H1 (cell line): ENCODE measurements at regions not wholly inside any gene's neighbourhood (a gene's known extent, or its start where the extent isn't known, plus 50 kb on each side); places are given as distances from the start of the nearest gene placed in this dataset.

ENCODE experiments used
- ASH2L ChIP-seq: fragments of 200-600, 300-600 bp; sonication (generic); IDR thresholded peaks from one replicate; pipeline ENCODE4 v1.7.1; 2017; ENCODE audit warnings: low read length
- JUN ChIP-seq: IDR thresholded peaks from 2 replicates; pipeline ENCODE4 v1.6.1; 2011; ENCODE audit warnings: low read depth, mild to moderate bottlenecking, improper control_type of control experiment, low read length
- RAD21 ChIP-seq, 2 experiments: IDR thresholded peaks in 1 of 2; conservative IDR thresholded peaks in 1 of 2; 2 replicates each; pipeline ENCODE4 v1.6.1; 2011; ENCODE audit warnings: low read depth in 2 of 2, low read length in 2 of 2, improper control_type of control experiment in 1 of 2, inconsistent platforms in 1 of 2, mild to moderate bottlenecking in 1 of 2, moderate library complexity in 1 of 2
- RBBP5 ChIP-seq: IDR thresholded peaks from 2 replicates; pipeline ENCODE4 v1.7.1; 2012; ENCODE audit warnings: low read depth, mild to moderate bottlenecking, inconsistent platforms, low read length, moderate library complexity, borderline replicate concordance
- TF ChIP-seq, protein P1 (sequence below), 3 experiments: IDR thresholded peaks; 1 replicate in 2 of 3; 2 replicates in 1 of 3; pipeline versions ENCODE4 v1.5.1 to v1.6.1; 2011; ENCODE audit warnings: low read length in 3 of 3, mild to moderate bottlenecking in 3 of 3, inconsistent platforms in 2 of 3, low read depth in 1 of 3, moderate library complexity in 1 of 3; ENCODE audit not compliant: insufficient read depth in 1 of 3; ENCODE audit errors: control extremely low read depth in 1 of 3

DNA sequence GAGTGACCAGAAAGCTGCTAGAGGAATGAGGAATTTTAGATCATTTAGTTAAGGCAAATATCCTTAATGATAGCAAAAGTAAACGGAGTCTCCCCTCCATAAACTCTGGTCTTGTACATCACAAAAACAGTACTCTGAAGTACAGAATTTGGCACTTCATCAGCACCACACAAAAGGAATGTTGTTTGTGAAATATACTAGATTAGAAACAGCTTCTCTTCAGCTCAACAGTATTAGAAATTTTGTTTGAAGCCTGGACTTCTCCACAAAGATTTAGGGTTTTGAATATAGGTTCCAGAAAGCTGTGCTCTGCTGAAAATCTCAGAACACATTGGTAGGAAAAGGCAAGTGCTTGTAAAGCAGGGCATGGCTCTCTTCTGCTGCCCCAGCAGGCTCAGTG, 135.1 kb upstream of the PTGFR start:
- TF ChIP-seq RBBP5 (no peak), RAD21 (IDR thresholded peaks at IDR 0.05 in 1 of 2, conservative IDR thresholded peaks at IDR 0.05 in 1 of 2; ENCODE audit: low read depth in 2 of 2, low read length in 2 of 2) (no peak), JUN (no peak), ASH2L (no peak)
- TF ChIP-seq, protein P1, sequence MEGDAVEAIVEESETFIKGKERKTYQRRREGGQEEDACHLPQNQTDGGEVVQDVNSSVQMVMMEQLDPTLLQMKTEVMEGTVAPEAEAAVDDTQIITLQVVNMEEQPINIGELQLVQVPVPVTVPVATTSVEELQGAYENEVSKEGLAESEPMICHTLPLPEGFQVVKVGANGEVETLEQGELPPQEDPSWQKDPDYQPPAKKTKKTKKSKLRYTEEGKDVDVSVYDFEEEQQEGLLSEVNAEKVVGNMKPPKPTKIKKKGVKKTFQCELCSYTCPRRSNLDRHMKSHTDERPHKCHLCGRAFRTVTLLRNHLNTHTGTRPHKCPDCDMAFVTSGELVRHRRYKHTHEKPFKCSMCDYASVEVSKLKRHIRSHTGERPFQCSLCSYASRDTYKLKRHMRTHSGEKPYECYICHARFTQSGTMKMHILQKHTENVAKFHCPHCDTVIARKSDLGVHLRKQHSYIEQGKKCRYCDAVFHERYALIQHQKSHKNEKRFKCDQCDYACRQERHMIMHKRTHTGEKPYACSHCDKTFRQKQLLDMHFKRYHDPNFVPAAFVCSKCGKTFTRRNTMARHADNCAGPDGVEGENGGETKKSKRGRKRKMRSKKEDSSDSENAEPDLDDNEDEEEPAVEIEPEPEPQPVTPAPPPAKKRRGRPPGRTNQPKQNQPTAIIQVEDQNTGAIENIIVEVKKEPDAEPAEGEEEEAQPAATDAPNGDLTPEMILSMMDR (IDR thresholded peaks at IDR 0.05; ENCODE audit: control extremely low read depth in 1 of 3, insufficient read depth in 1 of 3, low read depth in 1 of 3, low read length in 3 of 3) = no peak
